GM12878 (cell line): ENCODE measurements at regions not wholly inside any gene's neighbourhood (a gene's known extent, or its start where the extent isn't known, plus 50 kb on each side); places are given as distances from the start of the nearest gene placed in this dataset.

ENCODE experiments used
- ATAC-seq: fragments of 200-7000 bp; cut with Tn5 transposase; 3 replicates; pipeline ENCODE4 v1.9.1; 2020; ENCODE audit warnings: mild to moderate bottlenecking, moderate library complexity
- BruUV-seq: library from RNA; stranded (reverse); fragments of 400-500 nt; replicated peaks from 2 replicates; lab custom pipeline; 2021; lab: Mats Ljungman, UMichigan
- CTCF ChIA-PET: fragments of 300-600 bp; sonication (Branson Sonifier 250); formaldehyde crosslinking; extraction: SDS; loops from one replicate; lab custom pipeline; 2021; ENCODE audit warnings: inconsistent platforms; lab: Yijun Ruan, JAX
- POLR2A ChIA-PET: fragments of 350-600 bp; formaldehyde crosslinking; extraction: SDS; loops from one replicate; lab custom pipeline; 2021; ENCODE audit warnings: inconsistent platforms; lab: Charles Lee
- RAD21 ChIA-PET: fragments of 300-600 bp; sonication (Branson Sonifier 250); formaldehyde crosslinking; loops from one replicate; lab custom pipeline; 2023; ENCODE audit warnings: antibody characterized with exemption; ENCODE audit not compliant: unreplicated experiment; lab: Charles Lee
- SMC1A ChIA-PET: fragments of 300-600 bp; sonication (Branson Sonifier 250); formaldehyde crosslinking; loops from one replicate; lab custom pipeline; 2023; ENCODE audit not compliant: unreplicated experiment, uncharacterized antibody; lab: Charles Lee
- DNase-seq: peaks from one replicate; pipeline ENCODE4 v3.0.0-alpha.2; 2011; ENCODE audit warnings: low read depth, low spot score
- FAIRE-seq: peaks from 3 replicates; lab custom pipeline; 2011; peaks lifted over from hg19 to GRCh38; lab: Jason Lieb, UNC
- H2AFZ ChIP-seq: 2 replicates; pipeline ENCODE4 v1.6.0; 2011; ENCODE audit warnings: low read depth, low read length, control low read depth; ENCODE audit not compliant: control insufficient read depth
- H3K27ac ChIP-seq: 2 replicates; pipeline ENCODE4 v1.5.1; 2011; ENCODE audit warnings: control low read depth; ENCODE audit not compliant: control insufficient read depth, insufficient read depth
- H3K27me3 ChIP-seq, 2 experiments: replicated peaks in 1 of 2; 2 replicates each; pipeline versions ENCODE4 v1.6.0 to v1.6.1; 2011; ENCODE audit warnings: low read length in 1 of 2; ENCODE audit not compliant: control insufficient read depth in 2 of 2, insufficient read depth in 2 of 2
- H3K36me3 ChIP-seq, 2 experiments: 2 replicates each; pipeline ENCODE4 v1.5.1; 2011; ENCODE audit warnings: low read length in 1 of 2; ENCODE audit not compliant: control insufficient read depth in 2 of 2, insufficient read depth in 2 of 2
- H3K4me1 ChIP-seq: 2 replicates; pipeline ENCODE4 v1.6.1; 2011; ENCODE audit warnings: mild to moderate bottlenecking, low read length, moderate library complexity, mixed read lengths; ENCODE audit not compliant: control insufficient read depth, insufficient read depth
- H3K4me2 ChIP-seq: 2 replicates; pipeline ENCODE4 v1.6.0; 2011; ENCODE audit warnings: control low read depth; ENCODE audit not compliant: control insufficient read depth, insufficient read depth
- H3K4me3 ChIP-seq: fragments of 200-600 bp; sonication (generic); 2 replicates; pipeline ENCODE4 v1.5.1; 2016
- H3K79me2 ChIP-seq: 2 replicates; pipeline ENCODE4 v1.6.0; 2011; ENCODE audit warnings: low read length; ENCODE audit not compliant: control insufficient read depth, insufficient read depth
- H3K9ac ChIP-seq: 2 replicates; pipeline ENCODE4 v1.8.0; 2011; ENCODE audit warnings: low read length, control low read depth, mixed read lengths; ENCODE audit not compliant: control insufficient read depth, insufficient read depth
- H3K9me3 ChIP-seq: replicated peaks from 3 replicates; pipeline ENCODE4 v1.5.1; 2011; ENCODE audit warnings: mild to moderate bottlenecking, low read length; ENCODE audit not compliant: control insufficient read depth, insufficient read depth
- H4K20me1 ChIP-seq: 2 replicates; pipeline ENCODE4 v1.6.0; 2011; ENCODE audit not compliant: control insufficient read depth, insufficient read depth
- WGBS: methylation state at CpG from one replicate; pipeline ENCODE4 v1.1.6; 2016; ENCODE audit warnings: low lambda C conversion rate; ENCODE audit not compliant: insufficient replicate concordance, insufficient coverage; ENCODE audit errors: missing lambda C conversion rate; 5-methylcytosine and 5-hydroxymethylcytosine counted together
- in situ Hi-C: fragments of 300-500 bp; cut with MboI; formaldehyde crosslinking; loops from 9 replicates; pipeline ENCODE4 v1.14.3; 2018; ENCODE audit warnings: mixed read lengths
- intact Hi-C: fragments of 100-400 bp; cut with micrococcal nuclease; formaldehyde crosslinking; loops from one replicate; pipeline ENCODE4 v1.14.2; 2022; ENCODE audit not compliant: unreplicated experiment
- TF ChIP-seq, protein P1 (sequence below): IDR thresholded peaks from 2 replicates; pipeline ENCODE4 v1.6.1; 2012; ENCODE audit warnings: low read length, inconsistent platforms
- TF ChIP-seq, protein P2 (sequence below), 3 experiments: IDR thresholded peaks in 2 of 3; conservative IDR thresholded peaks in 1 of 3; 2 replicates each; pipeline ENCODE4 v1.5.1; 2011; ENCODE audit warnings: low read depth in 3 of 3, low read length in 3 of 3, mild to moderate bottlenecking in 3 of 3, control low read depth in 2 of 3, moderate library complexity in 2 of 3, inconsistent platforms in 1 of 3, mixed read lengths in 1 of 3; ENCODE audit not compliant: control insufficient read depth in 2 of 3, insufficient read depth in 1 of 3; ENCODE audit errors: extremely low read depth in 1 of 3

DNA sequence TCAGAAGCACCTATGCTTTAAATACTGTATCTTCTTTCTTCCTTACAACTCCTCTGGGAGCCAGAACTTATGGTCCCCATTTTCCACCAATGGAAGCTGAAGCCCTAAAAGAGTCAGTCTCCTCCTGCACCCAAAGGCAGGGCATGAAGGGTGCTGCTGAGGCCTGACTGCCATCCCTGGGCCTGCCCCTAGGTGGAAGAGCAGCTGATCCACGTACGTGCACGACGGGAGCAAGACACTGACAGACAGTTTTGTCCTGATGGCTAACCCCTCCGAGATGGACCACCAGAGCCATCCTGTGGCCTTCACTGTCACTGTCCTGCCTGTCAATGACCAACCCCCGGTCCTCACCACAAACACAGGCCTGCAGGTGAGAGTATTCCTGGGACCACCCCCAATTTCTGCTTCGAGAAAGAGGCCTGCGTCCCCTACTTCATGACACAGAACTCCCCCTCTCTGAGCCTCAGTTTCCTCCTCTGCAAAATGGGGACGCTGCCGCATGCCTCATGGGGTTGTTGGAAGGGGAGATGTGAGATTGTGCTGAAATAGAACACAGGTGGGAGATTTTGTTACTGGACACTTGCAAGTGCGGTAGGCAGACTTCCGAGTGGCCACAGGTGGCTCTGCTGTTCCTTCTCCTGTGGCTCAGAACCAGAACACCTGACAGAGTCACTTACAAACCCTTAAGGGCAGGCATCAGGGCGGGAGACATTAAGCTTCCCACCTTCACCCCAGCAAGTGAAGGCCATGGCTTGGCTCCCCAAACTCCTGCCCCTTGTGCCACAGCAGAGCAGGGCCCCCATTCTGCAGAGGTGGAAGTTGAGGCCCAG lies 175.4 kb downstream of the TBC1D2B start:
- no peak overlapping the region for H3K27ac ChIP-seq
- no TSS peak for BruUV-seq
- intact Hi-C loops, result loop anchor here (5.0 to 10.0 kb wide), 2 partner anchors 53 to 205 kb away; no protein-coding TSS in a partner anchor
- no peaks in the 10 kb centered on the region for H4K20me1 ChIP-seq
- H3K4me2 ChIP-seq, result no peak overlapping the region
- H3K79me2 ChIP-seq, result no peaks in the 10 kb centered on the region
- ChIA-PET CTCF (interaction anchor here (0.6 to 4.6 kb wide), 12 partner anchors 8 to 211 kb away, joined by 3 to 37 read pairs (median 4); no protein-coding TSS in a partner anchor), RAD21 (interaction anchor here (1.0 to 2.5 kb wide), 5 partner anchors 8 to 206 kb away, joined by 3 to 19 read pairs (median 3); no protein-coding TSS in a partner anchor), SMC1A (interaction anchor here (1.4 to 3.9 kb wide), 2 partner anchors 20 to 32 kb away, joined by 4 to 19 read pairs; no protein-coding TSS in a partner anchor)
- no peaks in the 10 kb centered on the region for H3K36me3 ChIP-seq
- FAIRE-seq, result no peak
- DNase-seq, result no peak
- no peaks in the 10 kb centered on the region for H3K9me3 ChIP-seq
- H3K4me1 ChIP-seq, result no peaks in the 10 kb centered on the region
- no peak overlapping the region for H3K4me3 ChIP-seq
- TF ChIP-seq, protein P1, sequence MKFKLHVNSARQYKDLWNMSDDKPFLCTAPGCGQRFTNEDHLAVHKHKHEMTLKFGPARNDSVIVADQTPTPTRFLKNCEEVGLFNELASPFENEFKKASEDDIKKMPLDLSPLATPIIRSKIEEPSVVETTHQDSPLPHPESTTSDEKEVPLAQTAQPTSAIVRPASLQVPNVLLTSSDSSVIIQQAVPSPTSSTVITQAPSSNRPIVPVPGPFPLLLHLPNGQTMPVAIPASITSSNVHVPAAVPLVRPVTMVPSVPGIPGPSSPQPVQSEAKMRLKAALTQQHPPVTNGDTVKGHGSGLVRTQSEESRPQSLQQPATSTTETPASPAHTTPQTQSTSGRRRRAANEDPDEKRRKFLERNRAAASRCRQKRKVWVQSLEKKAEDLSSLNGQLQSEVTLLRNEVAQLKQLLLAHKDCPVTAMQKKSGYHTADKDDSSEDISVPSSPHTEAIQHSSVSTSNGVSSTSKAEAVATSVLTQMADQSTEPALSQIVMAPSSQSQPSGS, result no peak
- TF ChIP-seq, protein P2, sequence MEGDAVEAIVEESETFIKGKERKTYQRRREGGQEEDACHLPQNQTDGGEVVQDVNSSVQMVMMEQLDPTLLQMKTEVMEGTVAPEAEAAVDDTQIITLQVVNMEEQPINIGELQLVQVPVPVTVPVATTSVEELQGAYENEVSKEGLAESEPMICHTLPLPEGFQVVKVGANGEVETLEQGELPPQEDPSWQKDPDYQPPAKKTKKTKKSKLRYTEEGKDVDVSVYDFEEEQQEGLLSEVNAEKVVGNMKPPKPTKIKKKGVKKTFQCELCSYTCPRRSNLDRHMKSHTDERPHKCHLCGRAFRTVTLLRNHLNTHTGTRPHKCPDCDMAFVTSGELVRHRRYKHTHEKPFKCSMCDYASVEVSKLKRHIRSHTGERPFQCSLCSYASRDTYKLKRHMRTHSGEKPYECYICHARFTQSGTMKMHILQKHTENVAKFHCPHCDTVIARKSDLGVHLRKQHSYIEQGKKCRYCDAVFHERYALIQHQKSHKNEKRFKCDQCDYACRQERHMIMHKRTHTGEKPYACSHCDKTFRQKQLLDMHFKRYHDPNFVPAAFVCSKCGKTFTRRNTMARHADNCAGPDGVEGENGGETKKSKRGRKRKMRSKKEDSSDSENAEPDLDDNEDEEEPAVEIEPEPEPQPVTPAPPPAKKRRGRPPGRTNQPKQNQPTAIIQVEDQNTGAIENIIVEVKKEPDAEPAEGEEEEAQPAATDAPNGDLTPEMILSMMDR (IDR thresholded peaks at IDR 0.05 in 2 of 3, conservative IDR thresholded peaks at IDR 0.05 in 1 of 3; ENCODE audit: control insufficient read depth in 2 of 3, extremely low read depth in 1 of 3, insufficient read depth in 1 of 3, low read depth in 3 of 3, low read length in 3 of 3), result peak; percentile 15 to 42 (median 16); a peak in 2 of 6 replicates
- TF ChIP-seq, all 136 proteins: peak for 1
- in situ Hi-C loops, result no loop called here
- 39% methylated on average over 13 of the region's 13 CpGs for WGBS
- Histone ChIP-seq H3K27me3 (no peaks in the 10 kb centered on the region), H3K9ac (no peak overlapping the region), H2AFZ (no peak overlapping the region)
- POLR2A ChIA-PET, result no interaction called here
- ATAC-seq, result peak; percentile 63
